Calu3 (cell line): ENCODE measurements at regions not wholly inside any gene's neighbourhood (a gene's known extent, or its start where the extent isn't known, plus 50 kb on each side); places are given as distances from the start of the nearest gene placed in this dataset.
"Not testable (repeated sequence)": the region's sequence is repeated elsewhere in the genome, so short reads cannot be mapped to it uniquely, and the experiment has no call there.

Source experiments
- BruUV-seq: library from RNA; stranded (reverse); fragments of 400-500 nt; replicated peaks from 2 replicates; lab custom pipeline; 2021; lab: Mats Ljungman, UMichigan
- CTCF ChIA-PET: fragments of 300-600 bp; sonication (Branson Sonifier 250); formaldehyde crosslinking; loops from one replicate; lab custom pipeline; 2022; ENCODE audit warnings: antibody characterized with exemption; lab: Charles Lee
- DNase-seq: peaks from one replicate; pipeline ENCODE4 v3.0.0; 2022
- H3K27ac Mint-ChIP-seq: one replicate; pipeline ENCODE4 v1.8.0; 2022; ENCODE audit warnings: mixed read lengths; ENCODE audit not compliant: unreplicated experiment
- H3K27me3 Mint-ChIP-seq: one replicate; pipeline ENCODE4 v1.8.0; 2022; ENCODE audit warnings: mixed read lengths; ENCODE audit not compliant: unreplicated experiment
- H3K36me3 Mint-ChIP-seq: one replicate; pipeline ENCODE4 v1.8.0; 2022; ENCODE audit warnings: mild to moderate bottlenecking, moderate library complexity, mixed read lengths; ENCODE audit not compliant: insufficient read depth, unreplicated experiment
- H3K4me1 Mint-ChIP-seq: one replicate; pipeline ENCODE4 v1.8.0; 2022; ENCODE audit warnings: mild to moderate bottlenecking, low read depth, mixed read lengths; ENCODE audit not compliant: unreplicated experiment
- H3K4me3 Mint-ChIP-seq: one replicate; pipeline ENCODE4 v1.8.0; 2022; ENCODE audit warnings: mild to moderate bottlenecking, low read depth, moderate library complexity, mixed read lengths; ENCODE audit not compliant: unreplicated experiment
- H3K9me3 Mint-ChIP-seq: one replicate; pipeline ENCODE4 v1.8.0; 2022; ENCODE audit warnings: low read depth, mixed read lengths; ENCODE audit not compliant: unreplicated experiment
- intact Hi-C: fragments of 100-400 bp; cut with micrococcal nuclease; formaldehyde crosslinking; loops from one replicate; pipeline ENCODE4 v1.10.0; 2022; ENCODE audit not compliant: unreplicated experiment
- TF ChIP-seq, protein P1 (sequence below): fragments of 200-600 bp; IDR thresholded peaks from one replicate; pipeline ENCODE4 v1.8.0; 2022; ENCODE audit warnings: antibody characterized with exemption; ENCODE audit not compliant: unreplicated experiment

DNA sequence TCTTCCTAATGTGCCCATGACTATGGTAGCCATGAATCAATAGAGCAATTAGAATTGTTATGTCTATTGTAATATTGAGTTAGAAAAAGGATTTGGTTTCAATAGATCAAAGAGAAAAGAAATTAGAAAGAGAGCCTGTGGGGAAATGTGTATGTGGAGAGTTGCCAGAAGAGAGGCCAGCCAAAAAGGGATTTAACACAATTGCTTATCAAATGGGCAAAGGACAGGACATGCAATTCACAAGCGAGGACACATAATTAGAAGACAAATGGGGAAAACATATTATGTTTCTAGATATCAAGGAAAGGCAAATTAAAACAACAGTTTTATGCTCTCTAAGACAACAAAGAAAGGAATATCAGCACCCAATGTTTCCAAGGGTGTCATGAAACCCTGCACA is 403.2 kb upstream of the KLHL29 start:
- BruUV-seq: no TSS peak
- CTCF ChIA-PET: no interaction called here
- Mint-ChIP-seq H3K9me3 (peaks cover 8% of the 10 kb centered on the region), H3K36me3 (no peaks in the 10 kb centered on the region), H3K27me3 (no peaks in the 10 kb centered on the region), H3K27ac (no peak overlapping the region), H3K4me1 (no peaks in the 10 kb centered on the region), H3K4me3 (no peak overlapping the region)
- intact Hi-C loops: no loop called here
- DNase-seq: no peak
- TF ChIP-seq, protein P1, sequence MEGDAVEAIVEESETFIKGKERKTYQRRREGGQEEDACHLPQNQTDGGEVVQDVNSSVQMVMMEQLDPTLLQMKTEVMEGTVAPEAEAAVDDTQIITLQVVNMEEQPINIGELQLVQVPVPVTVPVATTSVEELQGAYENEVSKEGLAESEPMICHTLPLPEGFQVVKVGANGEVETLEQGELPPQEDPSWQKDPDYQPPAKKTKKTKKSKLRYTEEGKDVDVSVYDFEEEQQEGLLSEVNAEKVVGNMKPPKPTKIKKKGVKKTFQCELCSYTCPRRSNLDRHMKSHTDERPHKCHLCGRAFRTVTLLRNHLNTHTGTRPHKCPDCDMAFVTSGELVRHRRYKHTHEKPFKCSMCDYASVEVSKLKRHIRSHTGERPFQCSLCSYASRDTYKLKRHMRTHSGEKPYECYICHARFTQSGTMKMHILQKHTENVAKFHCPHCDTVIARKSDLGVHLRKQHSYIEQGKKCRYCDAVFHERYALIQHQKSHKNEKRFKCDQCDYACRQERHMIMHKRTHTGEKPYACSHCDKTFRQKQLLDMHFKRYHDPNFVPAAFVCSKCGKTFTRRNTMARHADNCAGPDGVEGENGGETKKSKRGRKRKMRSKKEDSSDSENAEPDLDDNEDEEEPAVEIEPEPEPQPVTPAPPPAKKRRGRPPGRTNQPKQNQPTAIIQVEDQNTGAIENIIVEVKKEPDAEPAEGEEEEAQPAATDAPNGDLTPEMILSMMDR: no peak

DNA sequence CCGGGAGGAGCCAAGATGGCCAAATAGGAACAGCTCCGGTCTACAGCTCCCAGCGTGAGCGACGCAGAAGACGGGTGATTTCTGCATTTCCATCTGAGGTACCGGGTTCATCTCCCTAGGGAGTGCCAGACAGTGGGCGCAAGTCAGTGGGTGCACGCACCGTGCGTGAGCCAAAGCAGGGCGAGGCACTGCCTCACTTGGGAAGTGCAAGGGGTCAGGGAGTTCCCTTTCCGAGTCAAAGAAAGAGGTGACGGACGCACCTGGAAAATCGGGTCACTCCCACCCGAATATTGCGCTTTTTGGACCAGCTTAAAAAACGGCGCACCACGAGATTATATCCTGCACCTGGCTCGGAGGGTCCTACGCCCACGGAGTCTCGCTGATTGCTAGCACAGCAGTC is 400.8 kb upstream of the KLHL29 start:
- H3K4me3 Mint-ChIP-seq, H3K27me3 Mint-ChIP-seq, H3K27ac Mint-ChIP-seq, H3K4me1 Mint-ChIP-seq, DNase-seq, BruUV-seq, H3K9me3 Mint-ChIP-seq, H3K36me3 Mint-ChIP-seq, CTCF ChIA-PET, intact Hi-C loops: not testable (repeated sequence)

DNA sequence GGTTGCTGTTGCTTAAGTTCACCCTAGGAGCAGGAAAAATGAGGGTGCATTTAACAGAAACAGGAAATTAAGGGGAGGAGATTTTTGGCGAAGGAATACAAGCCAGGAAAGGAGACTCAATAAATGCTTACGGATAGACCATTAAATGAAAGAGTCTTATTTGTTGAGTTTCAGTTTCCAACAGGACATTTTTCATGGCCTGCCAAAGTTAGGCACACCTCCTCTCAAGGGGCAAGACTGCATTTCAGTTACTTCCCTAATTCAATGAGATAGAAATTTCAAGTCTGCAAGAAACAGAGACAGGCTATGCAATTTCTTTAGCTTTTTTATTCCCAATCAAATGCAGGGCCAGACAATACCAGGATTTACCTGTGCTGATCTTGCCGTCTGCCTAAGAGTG is 394.7 kb upstream of the KLHL29 start:
- Mint-ChIP-seq H3K4me1 (no peaks in the 10 kb centered on the region), H3K36me3 (no peaks in the 10 kb centered on the region), H3K27ac (no peak overlapping the region), H3K4me3 (no peak overlapping the region), H3K9me3 (no peaks in the 10 kb centered on the region), H3K27me3 (no peaks in the 10 kb centered on the region)
- TF ChIP-seq, protein P1: no peak
- no TSS peak for BruUV-seq
- intact Hi-C loops: loop anchor here (10.0 kb wide), 1 partner anchor 175 kb away; no protein-coding TSS in a partner anchor
- no peak for DNase-seq
- CTCF ChIA-PET: no interaction called here

DNA sequence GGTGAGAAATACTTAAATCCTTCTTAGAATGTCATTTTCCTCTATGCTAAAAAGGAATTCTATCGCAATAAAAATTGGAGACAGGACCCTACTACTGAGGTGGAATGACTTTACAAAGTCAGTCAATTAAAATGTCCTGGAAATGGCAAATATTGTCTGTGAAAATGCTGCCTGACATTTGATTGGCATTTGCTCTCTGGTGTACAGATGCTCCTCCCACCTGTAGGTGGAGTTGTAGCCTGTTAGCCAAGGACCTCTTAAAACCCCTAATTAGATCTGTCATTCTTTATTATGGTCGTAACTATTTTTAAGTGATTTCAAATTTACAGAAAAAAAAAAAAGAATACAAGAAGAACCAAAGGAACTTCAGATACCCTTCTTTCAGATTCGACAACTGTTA is 393.1 kb upstream of the KLHL29 start:
- intact Hi-C loops: loop anchor here (10.0 kb wide), 1 partner anchor 177 kb away; no protein-coding TSS in a partner anchor
- no peak overlapping the region for H3K27ac Mint-ChIP-seq
- H3K4me1 Mint-ChIP-seq: no peaks in the 10 kb centered on the region
- TF ChIP-seq, protein P1: no peak
- H3K4me3 Mint-ChIP-seq: no peak overlapping the region
- H3K9me3 Mint-ChIP-seq: no peaks in the 10 kb centered on the region
- H3K27me3 Mint-ChIP-seq: no peaks in the 10 kb centered on the region
- BruUV-seq: no TSS peak
- CTCF ChIA-PET: no interaction called here
- DNase-seq: no peak
- no peaks in the 10 kb centered on the region for H3K36me3 Mint-ChIP-seq

DNA sequence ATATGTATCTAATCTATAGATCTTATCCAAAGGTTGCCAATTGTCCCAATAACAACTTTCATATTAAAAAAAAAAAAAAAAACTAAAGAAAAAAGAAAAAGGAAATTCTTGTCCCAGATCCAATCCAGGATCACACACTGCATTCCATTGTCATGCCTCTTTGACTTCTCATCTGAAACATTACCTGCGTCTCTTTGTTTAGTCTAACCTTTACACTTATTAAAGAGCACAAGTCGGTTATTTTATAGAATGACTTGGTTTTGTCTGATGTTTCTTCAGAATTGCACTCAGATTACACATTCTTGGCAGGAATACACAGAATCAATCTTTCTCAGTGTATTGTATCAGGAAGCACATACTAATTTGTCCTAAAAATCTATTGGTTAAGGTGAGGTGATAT is 392.5 kb upstream of the KLHL29 start:
- no TSS peak for BruUV-seq
- Mint-ChIP-seq H3K4me3 (no peak overlapping the region), H3K4me1 (no peaks in the 10 kb centered on the region), H3K36me3 (no peaks in the 10 kb centered on the region), H3K9me3 (no peaks in the 10 kb centered on the region), H3K27ac (no peak overlapping the region), H3K27me3 (no peaks in the 10 kb centered on the region)
- CTCF ChIA-PET: no interaction called here
- TF ChIP-seq, protein P1: no peak
- DNase-seq: no peak
- intact Hi-C loops: loop anchor here (10.0 kb wide), 1 partner anchor 178 kb away; no protein-coding TSS in a partner anchor
